GM20000 (cell line): ENCODE measurements at regions not wholly inside any gene's neighbourhood (a gene's known extent, or its start where the extent isn't known, plus 50 kb on each side); places are given as distances from the start of the nearest gene placed in this dataset.

Experiments
- DNase-seq: peaks from one replicate; pipeline ENCODE4 v3.0.0; 2012; ENCODE audit warnings: low spot score
- CTCF ChIP-seq: IDR thresholded peaks from 2 replicates; pipeline ENCODE4 v1.5.1; 2012; ENCODE audit warnings: mild to moderate bottlenecking, control low read depth; ENCODE audit errors: extremely low read depth, missing control alignments

GRCh38 chr5:63261695-63262094 is 683.1 kb downstream of the LRRC70 start:
- no peak for DNase-seq
- no peak for TF ChIP-seq CTCF

- no peak for DNase-seq
- TF ChIP-seq CTCF = no peak
Observed at GRCh38 chr5:63255594-63255993, 677.0 kb downstream of the LRRC70 start.

- no peak for DNase-seq
- TF ChIP-seq CTCF = no peak
Observed at GRCh38 chr5:63250939-63251338, 672.3 kb downstream of the LRRC70 start.

GRCh38 chr5:63249960-63250359 is 671.3 kb downstream of the LRRC70 start:
- no peak for DNase-seq
- TF ChIP-seq CTCF = no peak

GRCh38 chr5:63247651-63248050 is 669.0 kb downstream of the LRRC70 start:
- TF ChIP-seq CTCF = no peak
- DNase-seq = no peak

GRCh38 chr5:63245271-63245670 is 666.7 kb downstream of the LRRC70 start:
- TF ChIP-seq CTCF = no peak
- DNase-seq = no peak

- no peak for DNase-seq
- no peak for TF ChIP-seq CTCF
Observed at GRCh38 chr5:63240063-63240755, 661.6 kb downstream of the LRRC70 start.
